GM12878 (cell line): ENCODE measurements at regions not wholly inside any gene's neighbourhood (a gene's known extent, or its start where the extent isn't known, plus 50 kb on each side); places are given as distances from the start of the nearest gene placed in this dataset.

Source experiments
- ATAC-seq: fragments of 200-7000 bp; cut with Tn5 transposase; 3 replicates; pipeline ENCODE4 v1.9.1; 2020; ENCODE audit warnings: mild to moderate bottlenecking, moderate library complexity
- BruUV-seq: library from RNA; stranded (reverse); fragments of 400-500 nt; replicated peaks from 2 replicates; lab custom pipeline; 2021; lab: Mats Ljungman, UMichigan
- CTCF ChIA-PET: fragments of 300-600 bp; sonication (Branson Sonifier 250); formaldehyde crosslinking; extraction: SDS; loops from one replicate; lab custom pipeline; 2021; ENCODE audit warnings: inconsistent platforms; lab: Yijun Ruan, JAX
- POLR2A ChIA-PET: fragments of 350-600 bp; formaldehyde crosslinking; extraction: SDS; loops from one replicate; lab custom pipeline; 2021; ENCODE audit warnings: inconsistent platforms; lab: Charles Lee
- RAD21 ChIA-PET: fragments of 300-600 bp; sonication (Branson Sonifier 250); formaldehyde crosslinking; loops from one replicate; lab custom pipeline; 2023; ENCODE audit warnings: antibody characterized with exemption; ENCODE audit not compliant: unreplicated experiment; lab: Charles Lee
- SMC1A ChIA-PET: fragments of 300-600 bp; sonication (Branson Sonifier 250); formaldehyde crosslinking; loops from one replicate; lab custom pipeline; 2023; ENCODE audit not compliant: unreplicated experiment, uncharacterized antibody; lab: Charles Lee
- DNase-seq: peaks from one replicate; pipeline ENCODE4 v3.0.0-alpha.2; 2011; ENCODE audit warnings: low read depth, low spot score
- FAIRE-seq: peaks from 3 replicates; lab custom pipeline; 2011; peaks lifted over from hg19 to GRCh38; lab: Jason Lieb, UNC
- H2AFZ ChIP-seq: 2 replicates; pipeline ENCODE4 v1.6.0; 2011; ENCODE audit warnings: low read depth, low read length, control low read depth; ENCODE audit not compliant: control insufficient read depth
- H3K27ac ChIP-seq: 2 replicates; pipeline ENCODE4 v1.5.1; 2011; ENCODE audit warnings: control low read depth; ENCODE audit not compliant: control insufficient read depth, insufficient read depth
- H3K27me3 ChIP-seq, 2 experiments: replicated peaks in 1 of 2; 2 replicates each; pipeline versions ENCODE4 v1.6.0 to v1.6.1; 2011; ENCODE audit warnings: low read length in 1 of 2; ENCODE audit not compliant: control insufficient read depth in 2 of 2, insufficient read depth in 2 of 2
- H3K36me3 ChIP-seq, 2 experiments: 2 replicates each; pipeline ENCODE4 v1.5.1; 2011; ENCODE audit warnings: low read length in 1 of 2; ENCODE audit not compliant: control insufficient read depth in 2 of 2, insufficient read depth in 2 of 2
- H3K4me1 ChIP-seq: 2 replicates; pipeline ENCODE4 v1.6.1; 2011; ENCODE audit warnings: mild to moderate bottlenecking, low read length, moderate library complexity, mixed read lengths; ENCODE audit not compliant: control insufficient read depth, insufficient read depth
- H3K4me2 ChIP-seq: 2 replicates; pipeline ENCODE4 v1.6.0; 2011; ENCODE audit warnings: control low read depth; ENCODE audit not compliant: control insufficient read depth, insufficient read depth
- H3K4me3 ChIP-seq: fragments of 200-600 bp; sonication (generic); 2 replicates; pipeline ENCODE4 v1.5.1; 2016
- H3K79me2 ChIP-seq: 2 replicates; pipeline ENCODE4 v1.6.0; 2011; ENCODE audit warnings: low read length; ENCODE audit not compliant: control insufficient read depth, insufficient read depth
- H3K9ac ChIP-seq: 2 replicates; pipeline ENCODE4 v1.8.0; 2011; ENCODE audit warnings: low read length, control low read depth, mixed read lengths; ENCODE audit not compliant: control insufficient read depth, insufficient read depth
- H3K9me3 ChIP-seq: replicated peaks from 3 replicates; pipeline ENCODE4 v1.5.1; 2011; ENCODE audit warnings: mild to moderate bottlenecking, low read length; ENCODE audit not compliant: control insufficient read depth, insufficient read depth
- H4K20me1 ChIP-seq: 2 replicates; pipeline ENCODE4 v1.6.0; 2011; ENCODE audit not compliant: control insufficient read depth, insufficient read depth
- DPF2 ChIP-seq: fragments of 450-650 bp; IDR thresholded peaks from 2 replicates; pipeline ENCODE4 v1.6.1; 2017; ENCODE audit warnings: mild to moderate bottlenecking
- EGR1 ChIP-seq, 2 experiments: IDR thresholded peaks; 1 replicate in 1 of 2; 2 replicates in 1 of 2; pipeline ENCODE4 v1.6.1; 2011 to 2012; ENCODE audit warnings: low read depth in 2 of 2, low read length in 2 of 2, borderline replicate concordance in 1 of 2, mild to moderate bottlenecking in 1 of 2, moderate library complexity in 1 of 2
- ETV6 ChIP-seq, 2 experiments: fragments of 450-650 bp in 1 of 2; IDR thresholded peaks in 1 of 2; conservative IDR thresholded peaks in 1 of 2; 2 replicates each; pipeline ENCODE4 v1.6.1; 2014; ENCODE audit warnings: antibody characterized with exemption in 1 of 2, borderline replicate concordance in 1 of 2, low read depth in 1 of 2, mild to moderate bottlenecking in 1 of 2, moderate library complexity in 1 of 2
- HDGF ChIP-seq: fragments of 450-650 bp; IDR thresholded peaks from 2 replicates; pipeline ENCODE4 v1.6.1; 2016; ENCODE audit warnings: antibody characterized with exemption
- JUND ChIP-seq: IDR thresholded peaks from 2 replicates; pipeline ENCODE4 v1.6.1; 2012; ENCODE audit warnings: low read depth, mild to moderate bottlenecking, low read length, improper control_type of control experiment, moderate library complexity
- MEF2B ChIP-seq: fragments of 450-650 bp; IDR thresholded peaks from 2 replicates; pipeline ENCODE4 v1.6.1; 2018; ENCODE audit warnings: mild to moderate bottlenecking, moderate library complexity; ENCODE audit not compliant: partially characterized antibody, poor library complexity, severe bottlenecking
- NR2C2 ChIP-seq: IDR thresholded peaks from 2 replicates; pipeline ENCODE4 v1.6.1; 2011; ENCODE audit warnings: borderline replicate concordance, low read depth; ENCODE audit not compliant: control insufficient read depth, insufficient read length
- PML ChIP-seq: IDR thresholded peaks from 2 replicates; pipeline ENCODE4 v1.6.1; 2012; ENCODE audit warnings: low read length, inconsistent platforms
- SREBF1 ChIP-seq: IDR thresholded peaks from 2 replicates; pipeline ENCODE4 v1.6.1; 2012; ENCODE audit warnings: mild to moderate bottlenecking, low read length
- SUZ12 ChIP-seq: fragments of 200-600 bp; sonication (generic); IDR thresholded peaks from one replicate; pipeline ENCODE4 v1.6.1; 2018; ENCODE audit warnings: antibody characterized with exemption, mild to moderate bottlenecking; ENCODE audit not compliant: unreplicated experiment
- WGBS: methylation state at CpG from one replicate; pipeline ENCODE4 v1.1.6; 2016; ENCODE audit warnings: low lambda C conversion rate; ENCODE audit not compliant: insufficient replicate concordance, insufficient coverage; ENCODE audit errors: missing lambda C conversion rate; 5-methylcytosine and 5-hydroxymethylcytosine counted together
- in situ Hi-C: fragments of 300-500 bp; cut with MboI; formaldehyde crosslinking; loops from 9 replicates; pipeline ENCODE4 v1.14.3; 2018; ENCODE audit warnings: mixed read lengths
- intact Hi-C: fragments of 100-400 bp; cut with micrococcal nuclease; formaldehyde crosslinking; loops from one replicate; pipeline ENCODE4 v1.14.2; 2022; ENCODE audit not compliant: unreplicated experiment
- TF ChIP-seq, protein P1 (sequence below): IDR thresholded peaks from 2 replicates; pipeline ENCODE4 v1.6.1; 2011; ENCODE audit warnings: borderline replicate concordance, low read depth, mild to moderate bottlenecking, moderate library complexity, low read length; ENCODE audit not compliant: insufficient read depth, poor library complexity, severe bottlenecking
- TF ChIP-seq, protein P2 (sequence below): fragments of 450-650 bp; IDR thresholded peaks from 2 replicates; pipeline ENCODE4 v1.6.1; 2017; ENCODE audit warnings: mild to moderate bottlenecking, low read depth, inconsistent platforms; ENCODE audit not compliant: poor library complexity, severe bottlenecking
- TF ChIP-seq, protein P3 (sequence below): fragments of 150-350 bp; IDR thresholded peaks from 2 replicates; pipeline ENCODE4 v1.6.1; 2016; ENCODE audit warnings: low read depth, low read length
- TF ChIP-seq, protein P4 (sequence below): fragments of 450-650 bp; formaldehyde crosslinking; IDR thresholded peaks from 2 replicates; pipeline ENCODE4 v1.4.0; 2020; ENCODE audit warnings: mild to moderate bottlenecking, moderate library complexity

DNA sequence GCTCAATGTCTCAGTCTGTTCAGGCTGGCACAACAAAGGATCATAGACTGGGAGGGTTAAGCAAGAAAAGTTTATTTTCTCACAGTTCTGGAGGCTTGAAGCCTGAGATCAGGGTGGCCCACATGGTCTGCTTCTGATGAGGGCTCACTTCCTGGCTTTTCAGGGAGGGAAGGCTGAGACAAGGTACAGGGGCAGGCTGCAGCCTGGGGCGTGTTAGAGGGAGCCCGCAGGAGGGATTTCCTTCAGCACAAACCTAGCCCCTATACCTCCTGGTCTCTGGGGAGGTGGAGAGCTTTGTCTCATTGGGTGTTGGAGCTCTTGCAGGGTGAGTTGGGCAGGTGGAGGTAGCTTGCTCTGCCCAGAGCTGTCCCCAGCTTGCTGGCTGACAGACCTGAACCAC is 81.1 kb upstream of the GPR6 start:
- intact Hi-C loops = no loop called here
- no peaks in the 10 kb centered on the region for H4K20me1 ChIP-seq
- ChIA-PET CTCF (no interaction called here), POLR2A (no interaction called here), RAD21 (no interaction called here)
- no TSS peak for BruUV-seq
- H2AFZ ChIP-seq = no peak overlapping the region
- no peak for DNase-seq
- no peak overlapping the region for H3K27ac ChIP-seq
- no peak overlapping the region for H3K9ac ChIP-seq
- no peak overlapping the region for H3K4me2 ChIP-seq
- H3K9me3 ChIP-seq = no peaks in the 10 kb centered on the region; the same call in 2 of the 3 replicates
- no peaks in the 10 kb centered on the region for H3K79me2 ChIP-seq
- H3K4me1 ChIP-seq = no peaks in the 10 kb centered on the region
- no peak for ATAC-seq
- no peaks in the 10 kb centered on the region; a peak in 1 of 4 replicates for H3K27me3 ChIP-seq
- TF ChIP-seq, protein P1, sequence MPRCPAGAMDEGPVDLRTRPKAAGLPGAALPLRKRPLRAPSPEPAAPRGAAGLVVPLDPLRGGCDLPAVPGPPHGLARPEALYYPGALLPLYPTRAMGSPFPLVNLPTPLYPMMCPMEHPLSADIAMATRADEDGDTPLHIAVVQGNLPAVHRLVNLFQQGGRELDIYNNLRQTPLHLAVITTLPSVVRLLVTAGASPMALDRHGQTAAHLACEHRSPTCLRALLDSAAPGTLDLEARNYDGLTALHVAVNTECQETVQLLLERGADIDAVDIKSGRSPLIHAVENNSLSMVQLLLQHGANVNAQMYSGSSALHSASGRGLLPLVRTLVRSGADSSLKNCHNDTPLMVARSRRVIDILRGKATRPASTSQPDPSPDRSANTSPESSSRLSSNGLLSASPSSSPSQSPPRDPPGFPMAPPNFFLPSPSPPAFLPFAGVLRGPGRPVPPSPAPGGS = no peak
- TF ChIP-seq, protein P2, sequence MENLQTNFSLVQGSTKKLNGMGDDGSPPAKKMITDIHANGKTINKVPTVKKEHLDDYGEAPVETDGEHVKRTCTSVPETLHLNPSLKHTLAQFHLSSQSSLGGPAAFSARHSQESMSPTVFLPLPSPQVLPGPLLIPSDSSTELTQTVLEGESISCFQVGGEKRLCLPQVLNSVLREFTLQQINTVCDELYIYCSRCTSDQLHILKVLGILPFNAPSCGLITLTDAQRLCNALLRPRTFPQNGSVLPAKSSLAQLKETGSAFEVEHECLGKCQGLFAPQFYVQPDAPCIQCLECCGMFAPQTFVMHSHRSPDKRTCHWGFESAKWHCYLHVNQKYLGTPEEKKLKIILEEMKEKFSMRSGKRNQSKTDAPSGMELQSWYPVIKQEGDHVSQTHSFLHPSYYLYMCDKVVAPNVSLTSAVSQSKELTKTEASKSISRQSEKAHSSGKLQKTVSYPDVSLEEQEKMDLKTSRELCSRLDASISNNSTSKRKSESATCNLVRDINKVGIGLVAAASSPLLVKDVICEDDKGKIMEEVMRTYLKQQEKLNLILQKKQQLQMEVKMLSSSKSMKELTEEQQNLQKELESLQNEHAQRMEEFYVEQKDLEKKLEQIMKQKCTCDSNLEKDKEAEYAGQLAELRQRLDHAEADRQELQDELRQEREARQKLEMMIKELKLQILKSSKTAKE = no peak
- TF ChIP-seq, protein P3, sequence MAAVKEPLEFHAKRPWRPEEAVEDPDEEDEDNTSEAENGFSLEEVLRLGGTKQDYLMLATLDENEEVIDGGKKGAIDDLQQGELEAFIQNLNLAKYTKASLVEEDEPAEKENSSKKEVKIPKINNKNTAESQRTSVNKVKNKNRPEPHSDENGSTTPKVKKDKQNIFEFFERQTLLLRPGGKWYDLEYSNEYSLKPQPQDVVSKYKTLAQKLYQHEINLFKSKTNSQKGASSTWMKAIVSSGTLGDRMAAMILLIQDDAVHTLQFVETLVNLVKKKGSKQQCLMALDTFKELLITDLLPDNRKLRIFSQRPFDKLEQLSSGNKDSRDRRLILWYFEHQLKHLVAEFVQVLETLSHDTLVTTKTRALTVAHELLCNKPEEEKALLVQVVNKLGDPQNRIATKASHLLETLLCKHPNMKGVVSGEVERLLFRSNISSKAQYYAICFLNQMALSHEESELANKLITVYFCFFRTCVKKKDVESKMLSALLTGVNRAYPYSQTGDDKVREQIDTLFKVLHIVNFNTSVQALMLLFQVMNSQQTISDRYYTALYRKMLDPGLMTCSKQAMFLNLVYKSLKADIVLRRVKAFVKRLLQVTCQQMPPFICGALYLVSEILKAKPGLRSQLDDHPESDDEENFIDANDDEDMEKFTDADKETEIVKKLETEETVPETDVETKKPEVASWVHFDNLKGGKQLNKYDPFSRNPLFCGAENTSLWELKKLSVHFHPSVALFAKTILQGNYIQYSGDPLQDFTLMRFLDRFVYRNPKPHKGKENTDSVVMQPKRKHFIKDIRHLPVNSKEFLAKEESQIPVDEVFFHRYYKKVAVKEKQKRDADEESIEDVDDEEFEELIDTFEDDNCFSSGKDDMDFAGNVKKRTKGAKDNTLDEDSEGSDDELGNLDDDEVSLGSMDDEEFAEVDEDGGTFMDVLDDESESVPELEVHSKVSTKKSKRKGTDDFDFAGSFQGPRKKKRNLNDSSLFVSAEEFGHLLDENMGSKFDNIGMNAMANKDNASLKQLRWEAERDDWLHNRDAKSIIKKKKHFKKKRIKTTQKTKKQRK = no peak
- TF ChIP-seq SREBF1 (no peak), MEF2B (no peak), NR2C2 (no peak), SUZ12 (no peak), EGR1 (IDR thresholded peaks at IDR 0.05; ENCODE audit: borderline replicate concordance in 1 of 2, low read depth in 2 of 2, low read length in 2 of 2) (no peak), JUND (no peak), PML (no peak), DPF2 (no peak), ETV6 (conservative IDR thresholded peaks at IDR 0.05 in 1 of 2, IDR thresholded peaks at IDR 0.05 in 1 of 2; ENCODE audit: borderline replicate concordance in 1 of 2, low read depth in 1 of 2) (no peak), HDGF (no peak)
- TF ChIP-seq, protein P4, sequence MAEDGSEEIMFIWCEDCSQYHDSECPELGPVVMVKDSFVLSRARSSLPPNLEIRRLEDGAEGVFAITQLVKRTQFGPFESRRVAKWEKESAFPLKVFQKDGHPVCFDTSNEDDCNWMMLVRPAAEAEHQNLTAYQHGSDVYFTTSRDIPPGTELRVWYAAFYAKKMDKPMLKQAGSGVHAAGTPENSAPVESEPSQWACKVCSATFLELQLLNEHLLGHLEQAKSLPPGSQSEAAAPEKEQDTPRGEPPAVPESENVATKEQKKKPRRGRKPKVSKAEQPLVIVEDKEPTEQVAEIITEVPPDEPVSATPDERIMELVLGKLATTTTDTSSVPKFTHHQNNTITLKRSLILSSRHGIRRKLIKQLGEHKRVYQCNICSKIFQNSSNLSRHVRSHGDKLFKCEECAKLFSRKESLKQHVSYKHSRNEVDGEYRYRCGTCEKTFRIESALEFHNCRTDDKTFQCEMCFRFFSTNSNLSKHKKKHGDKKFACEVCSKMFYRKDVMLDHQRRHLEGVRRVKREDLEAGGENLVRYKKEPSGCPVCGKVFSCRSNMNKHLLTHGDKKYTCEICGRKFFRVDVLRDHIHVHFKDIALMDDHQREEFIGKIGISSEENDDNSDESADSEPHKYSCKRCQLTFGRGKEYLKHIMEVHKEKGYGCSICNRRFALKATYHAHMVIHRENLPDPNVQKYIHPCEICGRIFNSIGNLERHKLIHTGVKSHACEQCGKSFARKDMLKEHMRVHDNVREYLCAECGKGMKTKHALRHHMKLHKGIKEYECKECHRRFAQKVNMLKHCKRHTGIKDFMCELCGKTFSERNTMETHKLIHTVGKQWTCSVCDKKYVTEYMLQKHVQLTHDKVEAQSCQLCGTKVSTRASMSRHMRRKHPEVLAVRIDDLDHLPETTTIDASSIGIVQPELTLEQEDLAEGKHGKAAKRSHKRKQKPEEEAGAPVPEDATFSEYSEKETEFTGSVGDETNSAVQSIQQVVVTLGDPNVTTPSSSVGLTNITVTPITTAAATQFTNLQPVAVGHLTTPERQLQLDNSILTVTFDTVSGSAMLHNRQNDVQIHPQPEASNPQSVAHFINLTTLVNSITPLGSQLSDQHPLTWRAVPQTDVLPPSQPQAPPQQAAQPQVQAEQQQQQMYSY = no peak
- TF ChIP-seq, all 136 proteins: peak for 0
- FAIRE-seq = no peak
- Histone ChIP-seq H3K4me3 (no peak overlapping the region), H3K36me3 (no peaks in the 10 kb centered on the region)
- WGBS = 77% methylated on average over 2 of the region's 2 CpGs
- SMC1A ChIA-PET = no interaction called here
- in situ Hi-C loops = no loop called here
